ENCODE measurements at regions not wholly inside any gene's neighbourhood (a gene's known extent, or its start where the extent isn't known, plus 50 kb on each side); places are given as distances from the start of the nearest gene placed in this dataset.

DNA sequence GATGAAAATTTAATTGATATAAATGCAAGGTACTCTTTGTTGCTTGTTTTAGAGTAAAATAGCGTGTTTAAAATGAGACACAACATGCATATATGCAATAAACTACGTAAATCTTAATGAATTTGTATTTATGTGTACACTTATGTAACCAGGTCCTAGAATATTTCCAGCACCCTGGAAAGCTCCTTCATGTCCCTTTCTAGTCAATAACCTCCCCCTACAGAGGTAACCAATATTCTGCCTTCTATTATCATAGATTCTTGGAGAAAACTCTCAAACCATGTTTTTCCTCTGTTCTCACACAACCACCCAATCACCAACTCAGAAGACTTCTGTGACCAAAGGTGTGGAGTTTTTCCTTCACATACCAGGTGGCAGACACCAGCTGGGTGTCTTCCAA is 79.6 kb upstream of the THUMPD2 start:
- TF ChIP-seq, protein P1, sequence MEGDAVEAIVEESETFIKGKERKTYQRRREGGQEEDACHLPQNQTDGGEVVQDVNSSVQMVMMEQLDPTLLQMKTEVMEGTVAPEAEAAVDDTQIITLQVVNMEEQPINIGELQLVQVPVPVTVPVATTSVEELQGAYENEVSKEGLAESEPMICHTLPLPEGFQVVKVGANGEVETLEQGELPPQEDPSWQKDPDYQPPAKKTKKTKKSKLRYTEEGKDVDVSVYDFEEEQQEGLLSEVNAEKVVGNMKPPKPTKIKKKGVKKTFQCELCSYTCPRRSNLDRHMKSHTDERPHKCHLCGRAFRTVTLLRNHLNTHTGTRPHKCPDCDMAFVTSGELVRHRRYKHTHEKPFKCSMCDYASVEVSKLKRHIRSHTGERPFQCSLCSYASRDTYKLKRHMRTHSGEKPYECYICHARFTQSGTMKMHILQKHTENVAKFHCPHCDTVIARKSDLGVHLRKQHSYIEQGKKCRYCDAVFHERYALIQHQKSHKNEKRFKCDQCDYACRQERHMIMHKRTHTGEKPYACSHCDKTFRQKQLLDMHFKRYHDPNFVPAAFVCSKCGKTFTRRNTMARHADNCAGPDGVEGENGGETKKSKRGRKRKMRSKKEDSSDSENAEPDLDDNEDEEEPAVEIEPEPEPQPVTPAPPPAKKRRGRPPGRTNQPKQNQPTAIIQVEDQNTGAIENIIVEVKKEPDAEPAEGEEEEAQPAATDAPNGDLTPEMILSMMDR (IDR thresholded peaks at IDR 0.05; ENCODE audit: unreplicated experiment) = no peak
- H3K9me3 Mint-ChIP-seq = peaks cover 13% of the 10 kb centered on the region
- H3K27me3 Mint-ChIP-seq (ENCODE audit: low read depth) = no peaks in the 10 kb centered on the region
- no peaks in the 10 kb centered on the region for H3K36me3 Mint-ChIP-seq
- H3K4me1 Mint-ChIP-seq = no peaks in the 10 kb centered on the region
- H3K27ac Mint-ChIP-seq = no peak overlapping the region
- no peak overlapping the region for H3K4me3 Mint-ChIP-seq
- DNase-seq (ENCODE audit: low spot score in 2 of 2, unreplicated experiment in 2 of 2) = no peak

DNA sequence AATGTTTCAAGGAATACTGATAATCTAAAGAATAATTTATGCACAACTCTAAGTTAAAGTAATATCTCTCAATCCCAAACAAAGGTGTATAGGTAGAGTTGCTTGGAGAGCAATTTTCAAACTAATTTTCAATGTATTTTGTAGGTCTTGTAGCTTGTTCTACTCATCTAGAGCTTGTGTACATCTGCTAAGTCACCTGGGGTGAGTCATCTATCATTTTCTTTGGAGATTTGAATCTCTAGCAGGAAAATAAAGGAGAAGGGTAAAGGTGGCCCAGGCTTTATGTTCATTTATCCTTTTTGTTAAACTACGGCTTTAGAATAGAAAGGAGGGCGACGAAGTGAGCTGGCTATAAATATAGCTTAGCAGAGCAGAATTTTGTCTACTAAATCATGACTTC is 76.8 kb upstream of the THUMPD2 start:
- no peaks in the 10 kb centered on the region for H3K36me3 Mint-ChIP-seq
- no peak overlapping the region for H3K27ac Mint-ChIP-seq
- peaks cover 12% of the 10 kb centered on the region for H3K4me1 Mint-ChIP-seq
- TF ChIP-seq, protein P1 (IDR thresholded peaks at IDR 0.05; ENCODE audit: unreplicated experiment) = no peak
- H3K27me3 Mint-ChIP-seq (ENCODE audit: low read depth) = no peaks in the 10 kb centered on the region
- no peak for DNase-seq (ENCODE audit: low spot score in 2 of 2, unreplicated experiment in 2 of 2)
- H3K9me3 Mint-ChIP-seq = no peaks in the 10 kb centered on the region
- H3K4me3 Mint-ChIP-seq = no peak overlapping the region

DNA sequence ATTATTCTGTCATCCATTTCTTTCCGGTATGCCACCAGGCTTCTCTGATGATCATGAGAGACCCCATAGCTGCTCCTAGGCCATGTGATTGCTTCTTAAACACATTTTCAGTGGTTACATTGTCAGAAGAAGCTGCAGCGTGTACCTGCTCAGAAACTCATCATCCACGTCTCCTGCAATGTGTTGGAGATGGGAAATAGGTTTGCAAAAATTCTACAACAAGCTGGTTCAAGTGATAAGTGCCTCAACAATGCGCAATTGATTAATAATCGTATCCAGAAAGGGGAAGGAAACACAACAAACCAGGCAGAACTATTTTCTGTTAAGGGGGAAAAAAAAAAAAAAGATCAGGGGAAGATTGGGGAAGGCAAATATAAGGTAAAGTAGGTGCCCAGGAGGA is 75.7 kb upstream of the THUMPD2 start:
- no peak overlapping the region for H3K4me3 Mint-ChIP-seq
- no peaks in the 10 kb centered on the region for H3K27me3 Mint-ChIP-seq (ENCODE audit: low read depth)
- H3K36me3 Mint-ChIP-seq = no peaks in the 10 kb centered on the region
- no peaks in the 10 kb centered on the region for H3K9me3 Mint-ChIP-seq
- no peak for DNase-seq (ENCODE audit: low spot score in 2 of 2, unreplicated experiment in 2 of 2)
- no peak overlapping the region for H3K27ac Mint-ChIP-seq
- peaks cover 13% of the 10 kb centered on the region for H3K4me1 Mint-ChIP-seq
- TF ChIP-seq, protein P1 (IDR thresholded peaks at IDR 0.05; ENCODE audit: unreplicated experiment) = no peak

DNA sequence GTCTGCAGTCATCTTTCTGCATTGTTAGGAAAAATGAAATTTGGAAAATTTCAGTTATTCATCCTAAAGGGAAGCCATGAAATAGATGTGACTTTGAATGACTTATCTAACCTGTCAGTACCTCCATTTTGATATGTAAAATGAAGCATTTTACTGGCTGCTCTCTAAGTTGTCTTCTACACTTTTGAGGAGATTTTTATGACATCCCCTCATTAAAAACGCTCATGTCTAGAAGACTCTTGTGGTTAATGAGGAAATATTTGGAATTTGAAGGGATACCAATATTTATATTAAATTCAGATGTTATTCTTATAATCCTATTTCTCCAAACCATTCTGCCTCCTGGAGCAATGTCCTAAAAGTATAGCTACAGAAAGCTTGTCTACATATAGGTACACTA is 73.8 kb upstream of the THUMPD2 start:
- no peaks in the 10 kb centered on the region for H3K9me3 Mint-ChIP-seq
- H3K27me3 Mint-ChIP-seq (ENCODE audit: low read depth) = no peaks in the 10 kb centered on the region
- no peak overlapping the region for H3K4me3 Mint-ChIP-seq
- no peaks in the 10 kb centered on the region for H3K36me3 Mint-ChIP-seq
- DNase-seq (ENCODE audit: low spot score in 2 of 2, unreplicated experiment in 2 of 2) = no peak
- peaks cover 13% of the 10 kb centered on the region for H3K4me1 Mint-ChIP-seq
- H3K27ac Mint-ChIP-seq = no peak overlapping the region
- TF ChIP-seq, protein P1 (IDR thresholded peaks at IDR 0.05; ENCODE audit: unreplicated experiment) = no peak

DNA sequence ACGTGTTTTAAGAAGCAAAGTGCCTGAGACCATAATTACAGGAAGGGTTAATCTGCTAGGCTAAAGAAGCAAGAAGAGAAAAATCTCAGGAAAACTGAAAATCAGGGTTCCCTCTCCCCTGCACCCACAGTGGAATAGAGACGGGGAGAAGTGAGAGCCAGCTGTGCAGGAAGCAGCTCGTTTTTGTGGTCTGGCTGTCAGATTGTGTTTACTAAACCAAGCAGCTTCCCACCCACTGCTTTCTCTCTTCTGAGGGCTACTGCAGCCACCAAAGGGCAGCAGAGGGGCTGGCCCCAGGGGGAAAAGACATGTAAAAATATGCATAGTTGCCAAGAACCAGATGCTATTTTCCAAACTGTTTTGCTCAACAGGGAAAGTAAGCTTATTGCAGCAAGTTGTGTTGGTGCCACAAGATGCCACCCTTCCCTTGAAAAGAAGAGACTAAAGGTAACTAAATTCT is 72.6 kb upstream of the THUMPD2 start:
- Mint-ChIP-seq H3K27ac (no peak overlapping the region), H3K36me3 (no peaks in the 10 kb centered on the region), H3K9me3 (no peaks in the 10 kb centered on the region), H3K4me3 (no peak overlapping the region), H3K4me1 (peaks cover 13% of the 10 kb centered on the region), H3K27me3 (ENCODE audit: low read depth) (no peaks in the 10 kb centered on the region)
- no peak for DNase-seq (ENCODE audit: low spot score in 2 of 2, unreplicated experiment in 2 of 2)
- TF ChIP-seq, protein P1 (IDR thresholded peaks at IDR 0.05; ENCODE audit: unreplicated experiment) = no peak

DNA sequence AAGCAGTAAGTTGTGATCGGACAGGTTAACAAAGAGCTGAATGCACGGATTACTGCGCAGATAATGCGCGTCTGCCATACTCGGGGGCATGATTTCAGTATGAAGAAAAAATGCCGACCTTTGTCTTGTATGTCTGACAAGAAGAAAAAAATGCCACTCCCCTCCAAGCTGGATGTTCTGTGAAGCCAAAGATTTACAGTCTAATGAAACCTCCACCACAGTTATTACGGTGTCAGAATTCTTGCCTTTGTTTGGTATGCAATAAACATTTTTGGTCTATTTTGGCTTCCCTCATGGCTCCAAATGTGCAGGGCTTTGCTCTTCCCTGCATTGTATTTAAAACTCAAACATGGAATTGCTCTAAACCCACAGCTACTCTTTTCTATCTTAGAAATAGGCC is 72.2 kb upstream of the THUMPD2 start:
- peaks cover 13% of the 10 kb centered on the region for H3K4me1 Mint-ChIP-seq
- H3K9me3 Mint-ChIP-seq = no peaks in the 10 kb centered on the region
- H3K27me3 Mint-ChIP-seq (ENCODE audit: low read depth) = no peaks in the 10 kb centered on the region
- no peak for DNase-seq (ENCODE audit: low spot score in 2 of 2, unreplicated experiment in 2 of 2)
- no peak overlapping the region for H3K4me3 Mint-ChIP-seq
- no peak overlapping the region for H3K27ac Mint-ChIP-seq
- TF ChIP-seq, protein P1 (IDR thresholded peaks at IDR 0.05; ENCODE audit: unreplicated experiment) = no peak
- no peaks in the 10 kb centered on the region for H3K36me3 Mint-ChIP-seq
